Fibroblast of pulmonary artery (primary cell): ENCODE measurements at regions not wholly inside any gene's neighbourhood (a gene's known extent, or its start where the extent isn't known, plus 50 kb on each side); places are given as distances from the start of the nearest gene placed in this dataset.

Experiments used
- DNase-seq: peaks from one replicate; pipeline ENCODE4 v3.0.0-alpha.2; 2010; ENCODE audit warnings: low read depth
- H3K4me3 ChIP-seq: replicated peaks from 2 replicates; pipeline ENCODE4 v1.5.1; 2011; ENCODE audit warnings: low read depth, mild to moderate bottlenecking, control low read depth, low read length, moderate library complexity
- CTCF ChIP-seq: IDR thresholded peaks from 2 replicates; pipeline ENCODE4 v1.5.1; 2011; ENCODE audit warnings: mild to moderate bottlenecking, control low read depth, low read length, inconsistent platforms; ENCODE audit errors: missing control alignments

GRCh38 chr3:106700981-106701380 lies 676.3 kb upstream of the CCDC54 start:
- DNase-seq: no peak
- no peak for TF ChIP-seq CTCF
- H3K4me3 ChIP-seq: no peak overlapping the region

DNA sequence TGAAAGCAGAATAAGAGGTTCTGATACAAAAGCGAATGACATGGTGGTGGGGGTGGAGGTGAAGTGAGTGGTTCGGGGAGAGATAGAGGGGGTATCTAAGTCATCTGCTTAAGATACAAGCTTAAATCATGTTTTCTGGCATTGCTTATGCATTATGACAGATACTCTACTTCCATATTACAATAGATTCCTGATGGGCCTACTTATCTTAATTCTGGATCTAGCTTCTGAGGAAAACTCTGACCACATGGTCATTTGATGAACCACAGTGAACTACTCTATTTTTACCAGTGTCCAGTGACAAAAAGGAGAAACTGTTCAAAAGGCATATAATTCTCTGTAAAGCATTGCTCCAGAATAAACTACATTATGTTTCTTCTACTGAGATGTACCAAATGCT lies 673.7 kb upstream of the CCDC54 start:
- TF ChIP-seq CTCF: no peak
- no peak for DNase-seq
- no peak overlapping the region for H3K4me3 ChIP-seq

DNA sequence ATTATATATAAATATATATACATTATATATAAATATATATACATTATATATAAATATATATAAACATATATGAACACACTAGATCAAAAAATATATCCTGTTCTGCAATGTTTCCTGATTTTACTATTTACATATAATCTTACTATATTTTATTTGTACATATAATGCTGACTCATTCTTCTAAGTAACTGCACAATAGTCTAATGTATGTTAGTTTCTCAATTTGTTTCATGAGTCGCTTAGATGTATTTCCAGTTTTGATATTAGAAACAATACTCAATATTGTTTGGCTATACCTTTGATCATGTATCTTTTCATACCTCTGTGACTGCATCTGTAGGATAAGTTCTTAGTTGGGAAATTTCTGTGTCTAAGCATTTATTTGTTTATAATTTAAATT lies 669.9 kb upstream of the CCDC54 start:
- H3K4me3 ChIP-seq: no peak overlapping the region
- DNase-seq: no peak
- TF ChIP-seq CTCF: no peak

- TF ChIP-seq CTCF: no peak
- DNase-seq: no peak
- H3K4me3 ChIP-seq: no peak overlapping the region
Observed at GRCh38 chr3:106710596-106710995, 666.6 kb upstream of the CCDC54 start.

GRCh38 chr3:106711650-106712049 lies 665.6 kb upstream of the CCDC54 start:
- no peak for TF ChIP-seq CTCF
- no peak overlapping the region for H3K4me3 ChIP-seq
- DNase-seq: peak; percentile 35

DNA sequence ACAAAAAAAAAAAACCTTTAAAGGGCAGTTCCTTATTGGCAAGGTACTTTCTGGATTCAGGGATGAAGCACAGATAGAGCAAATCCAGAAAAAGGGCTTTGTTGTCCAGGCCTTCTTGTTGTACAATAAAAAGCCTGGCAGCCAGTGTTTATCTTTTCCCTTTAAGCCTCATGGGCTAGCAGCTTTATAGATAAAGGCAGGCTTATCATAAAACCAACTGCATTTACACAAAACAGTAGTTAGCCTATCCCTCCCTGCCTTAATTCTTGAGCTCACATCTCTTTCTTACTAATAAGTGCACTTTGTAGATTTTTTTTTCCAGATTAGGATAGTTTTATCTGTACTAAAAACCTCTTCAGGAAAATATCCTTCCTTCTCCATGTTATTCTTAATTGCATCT lies 662.8 kb upstream of the CCDC54 start:
- TF ChIP-seq CTCF: no peak
- no peak for DNase-seq
- H3K4me3 ChIP-seq: no peak overlapping the region

- DNase-seq: no peak
- no peak overlapping the region for H3K4me3 ChIP-seq
- no peak for TF ChIP-seq CTCF
Observed at GRCh38 chr3:106715286-106715685, 662.0 kb upstream of the CCDC54 start.
